ENCODE measurements at regions not wholly inside any gene's neighbourhood (a gene's known extent, or its start where the extent isn't known, plus 50 kb on each side); places are given as distances from the start of the nearest gene placed in this dataset.

DNA sequence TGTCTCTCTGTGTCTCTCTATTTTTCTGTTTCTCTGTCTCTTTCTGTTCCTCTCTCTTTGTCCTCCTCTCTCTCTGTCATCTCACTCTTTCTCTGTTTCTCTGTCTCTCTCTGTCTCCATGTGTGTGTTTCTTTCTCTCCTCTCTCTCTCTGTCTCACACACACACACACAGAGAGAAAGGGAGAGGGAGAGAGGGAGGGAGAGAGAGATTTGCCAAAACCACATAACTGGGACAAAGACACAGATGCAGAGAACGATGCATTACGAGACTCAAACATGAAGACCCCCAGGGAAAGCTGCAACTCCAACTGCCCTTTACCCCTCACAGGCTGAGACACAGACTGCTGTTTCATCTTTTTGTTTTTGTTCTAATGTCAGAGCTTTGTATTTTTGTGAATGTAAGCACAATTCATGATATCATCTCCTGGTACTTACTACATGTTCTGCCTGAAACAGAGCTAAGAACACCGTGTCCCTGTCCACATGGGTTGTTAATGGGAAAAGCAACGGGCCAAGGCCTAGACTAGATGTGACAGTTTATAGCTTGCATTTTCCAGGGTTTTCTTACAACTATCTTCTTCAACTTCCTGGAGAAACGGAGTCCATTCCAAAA is 177.1 kb upstream of the ARID1B start:
- DNase-seq: no peak

DNA sequence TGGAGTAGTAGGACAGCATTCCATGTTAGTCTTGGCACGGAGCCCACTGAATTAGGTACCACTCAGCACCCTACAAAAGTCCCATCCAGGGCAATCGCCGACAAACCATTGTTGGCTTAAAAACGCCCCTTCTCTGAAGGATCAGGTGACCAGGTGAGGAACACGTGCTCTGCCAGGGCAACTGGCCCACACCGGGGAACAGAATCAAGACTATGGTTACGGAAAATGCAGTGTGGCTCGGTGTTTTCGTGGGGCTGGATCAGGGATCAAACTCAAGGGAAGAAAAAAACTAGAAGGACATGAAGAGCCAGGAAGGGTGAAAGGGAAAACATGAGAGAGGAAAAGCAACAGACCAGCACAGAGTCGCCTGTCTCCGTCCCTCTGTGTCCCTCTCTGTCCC is 177.8 kb upstream of the ARID1B start:
- no peak for DNase-seq

DNA sequence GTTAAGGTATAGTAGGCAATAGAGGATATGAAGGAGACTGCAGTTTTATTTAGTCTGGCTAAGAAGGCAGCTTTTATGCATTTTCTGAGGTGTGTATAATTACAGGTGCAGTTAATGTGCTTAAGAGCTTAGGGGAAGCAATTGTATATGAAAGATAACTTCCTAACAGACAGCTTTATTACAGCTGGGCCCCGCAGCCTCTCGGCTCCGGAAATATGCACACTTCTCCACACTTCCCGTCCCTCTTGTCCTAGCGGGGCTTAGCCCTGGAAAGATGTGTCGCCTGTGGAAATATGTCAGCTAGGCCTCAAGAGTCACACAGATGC is 178.4 kb upstream of the ARID1B start:
- peak in 2 of 4 experiments; percentile 2 to 9 for DNase-seq

DNA sequence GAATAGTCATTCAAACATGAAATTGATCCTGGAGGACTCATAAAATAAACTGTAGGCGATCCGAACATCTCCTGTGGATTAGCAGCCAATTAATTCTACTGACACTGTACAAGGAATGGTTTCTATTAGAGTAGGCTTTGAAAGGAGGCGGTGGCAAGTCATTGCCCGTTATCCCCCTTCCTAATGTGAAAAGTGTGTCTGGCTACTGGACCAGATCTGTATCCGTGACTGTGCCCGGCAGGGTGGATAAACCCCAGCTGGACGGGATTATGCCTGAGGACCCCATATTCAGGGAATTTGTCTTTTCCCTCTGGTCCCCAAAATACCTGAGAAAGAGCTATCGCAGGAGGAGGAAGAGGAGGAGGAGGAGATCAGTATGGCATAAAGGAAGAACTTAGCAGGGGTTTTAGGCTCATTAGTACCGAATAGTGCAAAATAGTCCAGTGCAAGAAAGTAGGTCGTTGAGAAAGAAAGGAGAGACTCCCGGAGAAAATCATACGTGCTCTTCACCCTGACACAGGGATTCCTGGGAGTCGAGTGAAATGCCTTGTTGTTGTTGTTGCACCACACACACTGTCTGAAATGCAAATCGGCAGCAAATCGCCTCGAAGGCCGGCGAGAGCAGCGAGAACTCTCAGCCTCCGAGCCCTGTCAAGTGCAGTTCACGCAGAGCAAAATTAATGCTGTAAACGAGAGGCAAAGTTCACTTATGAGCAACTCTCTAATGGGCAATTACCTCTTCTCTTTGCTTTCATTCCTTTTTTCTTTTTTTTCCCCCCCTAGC is 178.9 kb upstream of the ARID1B start:
- no peak for DNase-seq

DNA sequence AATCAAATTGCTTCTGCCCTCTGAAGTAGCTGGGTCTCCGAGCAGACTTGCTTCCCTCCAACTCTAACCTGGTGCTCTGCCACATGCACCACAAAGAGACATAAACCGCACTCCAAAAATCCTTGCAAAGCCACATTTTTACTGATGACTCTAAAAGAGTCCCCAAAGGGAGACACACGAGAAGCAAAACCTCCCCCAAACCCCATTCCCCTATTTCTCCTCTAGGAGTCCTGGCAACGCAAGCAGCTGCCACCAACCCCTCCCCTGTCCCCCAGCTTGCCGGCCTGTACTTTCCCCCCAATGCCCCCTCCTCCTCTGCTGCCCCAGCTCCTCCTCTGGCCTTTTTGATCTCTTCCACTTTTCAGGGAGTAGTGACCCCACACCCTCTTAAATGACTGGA is 180.1 kb upstream of the ARID1B start:
- no peak for DNase-seq

DNA sequence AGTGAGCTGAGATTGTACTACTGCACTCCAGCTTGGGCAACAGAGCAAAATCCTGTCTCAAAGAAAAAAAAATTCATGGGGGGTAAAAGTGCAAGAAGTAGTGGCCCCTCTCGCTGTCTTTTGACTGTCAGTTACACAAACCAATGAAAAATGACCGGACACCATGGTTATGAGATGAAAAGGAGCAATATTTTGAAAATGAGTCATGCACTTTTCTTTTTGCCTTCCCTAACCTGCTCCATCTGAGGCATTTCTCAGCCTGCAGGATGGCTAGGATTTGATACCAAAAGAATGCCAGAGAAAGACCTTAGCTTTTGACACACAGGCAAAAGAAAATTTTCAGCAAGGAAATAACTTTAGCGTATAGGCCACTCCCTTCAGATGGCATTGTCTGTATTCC is 181.7 kb upstream of the ARID1B start:
- DNase-seq: no peak

DNA sequence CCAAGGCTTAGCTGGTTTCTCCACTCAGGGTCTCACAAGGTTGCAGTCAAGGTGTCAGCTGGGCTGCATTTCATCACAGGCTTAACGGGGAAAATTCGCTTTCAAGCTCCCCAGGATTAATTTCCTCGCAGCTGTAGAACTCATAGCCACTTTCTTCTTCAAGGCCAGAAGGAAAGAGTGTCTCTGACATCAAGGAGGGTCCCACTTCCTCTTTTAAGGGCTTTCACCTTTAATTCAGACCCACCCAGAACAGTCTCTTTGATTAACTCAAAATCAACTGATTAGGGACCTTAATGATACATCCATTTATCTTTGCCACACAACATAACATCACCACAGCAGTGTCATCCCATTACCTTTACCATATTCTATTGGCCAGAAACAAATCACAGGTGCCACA is 183.3 kb upstream of the ARID1B start:
- DNase-seq: no peak

DNA sequence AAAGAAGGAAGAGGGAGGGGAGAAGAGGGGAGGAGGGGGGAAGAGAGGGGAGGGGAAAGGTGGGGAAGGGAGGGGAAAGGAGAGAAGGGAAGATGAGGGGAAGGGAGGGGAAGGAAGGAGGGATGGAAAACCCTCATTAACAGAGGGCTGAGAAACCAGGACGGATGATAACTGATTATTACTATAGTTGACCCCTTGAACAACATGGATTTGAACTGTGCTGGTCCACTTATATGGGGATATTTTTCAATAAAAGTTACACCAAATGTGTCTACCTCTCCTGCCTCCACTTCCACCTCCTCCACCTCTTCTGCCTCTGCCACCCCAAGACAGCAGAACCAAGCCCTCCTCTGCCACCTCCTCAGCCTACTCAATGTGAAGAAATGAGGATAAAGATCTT is 184.1 kb upstream of the ARID1B start:
- DNase-seq: no peak

DNA sequence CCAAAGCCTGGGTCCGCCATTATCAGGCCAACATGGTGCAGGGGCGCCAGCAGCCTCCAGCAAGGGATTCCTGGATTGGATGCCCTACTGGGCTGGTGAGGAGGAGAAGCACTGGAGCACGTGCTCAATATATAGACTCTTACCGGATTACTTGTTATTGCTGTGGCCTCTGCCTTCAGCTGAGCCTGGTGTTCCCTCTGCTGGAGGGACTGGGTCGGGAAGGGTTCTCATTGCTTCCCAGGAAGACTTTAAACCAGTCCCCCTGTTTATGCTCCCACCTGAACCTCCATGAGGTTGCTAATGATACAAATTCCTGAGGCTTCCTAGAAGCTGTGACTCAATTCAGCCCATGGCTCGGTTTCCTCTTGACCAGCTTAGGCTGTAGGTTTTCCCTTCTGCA is 186.7 kb upstream of the ARID1B start:
- no peak for DNase-seq

DNA sequence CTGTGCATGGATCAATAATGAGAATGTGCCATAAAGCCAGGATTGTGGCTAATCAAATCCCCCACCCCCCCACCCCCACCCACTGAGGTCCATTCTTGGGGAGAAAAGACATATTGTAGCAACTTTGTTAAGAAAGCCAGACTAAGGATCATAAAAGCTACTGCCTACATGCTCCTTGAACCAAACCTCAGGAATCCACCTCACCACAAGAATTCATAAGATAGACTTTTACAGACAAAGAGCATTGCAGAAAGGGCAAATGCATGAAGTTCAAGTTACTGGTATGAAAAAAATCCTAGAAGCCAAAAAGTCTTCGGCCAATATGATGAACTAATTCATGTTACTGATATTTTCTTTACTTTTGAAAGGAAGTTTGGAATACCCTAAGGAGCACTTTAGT is 187.9 kb upstream of the ARID1B start:
- DNase-seq: no peak

DNA sequence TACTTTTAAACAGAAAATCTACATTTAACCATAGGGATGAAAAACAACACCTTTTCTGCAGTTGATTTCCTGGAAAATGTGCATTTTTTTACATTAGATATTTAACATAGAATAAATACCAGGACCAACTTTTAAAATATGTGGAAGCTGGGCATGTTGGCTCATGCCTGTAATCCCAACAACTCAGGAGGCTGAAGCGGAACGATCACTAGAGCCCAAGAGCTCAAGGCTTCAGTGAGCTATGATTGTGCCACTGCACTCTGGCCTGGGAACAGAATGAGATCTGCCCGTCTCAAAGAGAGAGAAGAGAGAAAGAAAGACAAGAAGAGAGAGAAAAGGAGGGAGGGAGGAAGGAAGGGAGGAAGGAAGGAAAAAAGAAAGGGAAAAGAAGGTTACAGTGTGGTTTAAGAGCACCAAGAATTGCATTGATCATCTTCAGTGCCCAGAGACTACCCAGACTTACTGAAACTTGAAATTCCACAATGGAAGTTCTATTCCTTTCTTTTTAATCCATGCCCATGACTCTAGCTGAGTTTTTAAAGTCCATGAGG is 189.4 kb upstream of the ARID1B start:
- no peak for DNase-seq

DNA sequence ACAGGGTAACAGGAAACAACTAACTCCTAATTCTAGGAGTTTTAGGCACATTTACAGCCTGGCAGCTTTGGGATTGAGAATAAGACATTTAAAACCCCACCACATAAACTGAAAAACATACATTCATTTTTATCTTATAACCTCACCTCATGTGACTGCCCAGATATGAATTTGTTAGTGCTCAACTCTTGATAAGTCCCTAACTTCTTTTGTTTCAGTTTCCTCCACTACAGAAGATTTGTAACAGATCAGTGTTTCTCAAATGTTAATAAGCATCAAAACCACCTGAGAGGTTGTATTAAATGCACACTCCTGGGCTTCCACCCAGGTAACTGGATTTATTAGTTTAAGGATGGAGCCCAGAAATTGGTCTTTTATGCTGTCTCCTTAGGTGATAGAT is 190.1 kb upstream of the ARID1B start:
- no peak for DNase-seq

DNA sequence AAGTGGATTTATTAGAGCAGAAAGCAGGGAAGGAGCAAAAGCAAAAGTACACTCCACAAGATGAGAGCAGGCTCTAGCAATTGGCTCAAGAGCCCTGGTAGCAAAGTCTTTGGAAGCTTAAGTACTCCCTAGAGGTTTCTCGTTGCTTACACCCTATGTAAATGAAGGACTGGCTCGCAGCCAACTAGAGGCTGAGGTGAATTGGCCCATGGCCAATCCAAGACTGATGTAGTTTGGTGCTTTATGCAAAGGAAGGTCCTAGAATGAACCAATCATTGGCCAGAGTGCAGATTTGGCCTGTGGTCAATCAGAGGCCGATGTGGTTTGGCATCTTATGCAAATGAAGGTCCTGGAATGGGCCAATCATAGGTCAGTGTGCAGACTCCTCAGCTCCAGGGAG is 191.3 kb upstream of the ARID1B start:
- DNase-seq: no peak

DNA sequence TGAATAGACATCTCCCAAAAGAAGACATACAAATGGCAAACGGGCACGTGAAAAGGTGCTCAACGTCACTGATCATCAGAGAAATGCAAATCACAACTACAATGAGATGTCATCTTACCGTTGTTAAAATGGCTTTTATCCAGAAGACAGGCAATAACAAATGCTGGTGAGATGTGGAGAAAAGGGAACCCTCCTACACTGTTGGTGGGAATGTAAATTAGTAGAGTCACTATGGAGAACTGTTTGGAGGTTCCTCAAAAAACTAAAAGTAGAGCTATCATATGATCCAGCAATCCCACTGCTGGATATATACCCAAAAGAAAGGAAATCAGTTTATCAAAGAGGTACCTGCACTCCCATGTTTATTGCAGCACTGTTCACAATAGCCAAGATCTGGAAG is 193.1 kb upstream of the ARID1B start:
- DNase-seq: peak; percentile 7 to 57 (median 38)

DNA sequence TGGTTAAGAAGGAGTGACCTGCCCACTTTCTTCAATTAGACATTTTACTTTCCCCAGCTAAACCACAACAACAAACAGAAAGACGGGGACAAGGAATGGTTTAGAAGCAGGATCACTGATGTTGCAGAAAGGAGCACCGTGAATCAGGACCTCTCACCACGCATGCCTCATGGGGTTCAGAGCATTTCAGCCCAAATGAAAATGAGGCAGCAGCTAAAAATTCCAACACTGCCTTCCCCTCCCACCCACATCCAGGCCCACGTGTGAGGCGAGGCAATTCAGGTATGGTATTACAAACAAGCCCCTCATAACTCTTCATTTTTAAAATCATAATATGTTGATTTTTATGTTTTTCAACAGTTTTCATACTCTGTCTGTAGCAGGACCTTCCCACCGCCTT is 194.1 kb upstream of the ARID1B start:
- DNase-seq: no peak

DNA sequence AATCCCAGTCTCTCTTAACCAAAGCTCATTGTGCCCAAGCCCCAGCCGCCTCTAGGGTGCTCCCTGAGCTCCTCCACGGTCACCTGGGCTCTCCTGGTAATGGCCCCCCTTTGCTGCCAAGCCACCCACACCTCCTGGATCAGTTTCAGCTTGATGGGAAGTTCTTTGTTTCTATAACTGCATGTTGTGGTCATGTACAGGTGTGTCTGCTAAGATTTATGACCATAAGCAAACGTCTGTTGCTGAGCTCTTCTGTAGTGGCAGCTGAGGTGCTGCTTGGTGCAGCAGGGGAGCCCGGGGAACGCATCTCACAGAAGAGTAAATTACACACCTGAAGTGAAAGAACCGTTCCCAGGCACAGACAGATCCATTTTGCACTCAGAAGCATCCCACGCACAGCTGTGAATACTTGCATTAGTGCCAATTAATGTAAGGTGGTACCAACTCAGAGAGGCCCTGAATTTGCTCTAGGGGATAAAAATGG is 194.6 kb upstream of the ARID1B start:
- DNase-seq: no peak

DNA sequence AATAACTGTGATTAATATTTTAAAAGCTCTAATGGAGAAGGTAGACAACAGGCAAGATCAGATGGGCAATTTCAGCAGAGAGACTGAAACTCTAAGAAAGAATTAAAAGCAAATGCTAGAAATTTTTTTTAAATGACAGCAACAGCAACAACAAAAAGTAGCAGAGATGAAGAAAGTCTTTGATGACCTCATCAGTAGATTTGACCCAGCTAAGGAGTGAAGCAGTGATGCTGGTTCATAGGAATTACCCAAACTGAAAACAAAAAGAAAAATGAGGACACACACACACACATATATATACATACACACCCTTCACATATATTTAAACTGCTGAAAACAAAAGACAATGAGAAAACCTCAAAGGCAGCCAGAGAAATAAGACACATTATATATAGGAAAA is 197.6 kb upstream of the ARID1B start:
- DNase-seq: no peak

DNA sequence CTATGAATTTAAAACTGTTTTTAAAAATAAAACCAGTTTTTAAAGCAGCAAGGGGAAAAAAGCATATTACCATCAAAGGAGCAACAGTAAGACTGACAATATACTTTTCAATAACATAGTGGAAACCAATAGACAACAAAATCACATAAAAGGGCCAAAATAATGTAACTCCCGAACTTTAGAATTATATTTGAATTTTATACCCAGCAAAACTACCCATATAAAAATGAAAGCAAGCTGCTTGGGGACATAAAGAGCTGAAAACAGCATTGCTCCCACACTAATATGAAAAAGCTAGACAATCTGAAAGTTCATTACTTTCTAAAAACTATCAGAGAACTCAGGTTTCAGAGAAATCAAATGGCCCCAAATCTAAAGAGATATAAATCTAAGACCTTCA is 199.4 kb upstream of the ARID1B start:
- no peak for DNase-seq

DNA sequence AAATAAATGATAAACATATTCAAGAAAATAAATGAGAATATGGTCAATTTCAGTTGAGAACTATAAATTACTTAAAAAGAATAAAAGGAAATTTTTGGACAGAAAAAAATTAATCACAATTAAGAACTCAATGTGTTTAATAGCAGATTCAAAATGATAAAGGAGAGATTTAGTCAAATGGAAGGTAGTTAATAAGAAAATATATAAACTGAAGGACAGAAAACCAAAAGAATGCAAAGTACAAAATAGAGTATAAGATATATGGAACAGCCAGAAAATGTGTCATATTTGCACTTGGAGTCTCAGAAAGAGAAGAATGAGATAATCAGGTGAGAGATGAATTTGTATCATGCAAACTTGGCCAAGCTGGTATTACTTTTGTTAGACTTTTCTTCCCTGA is 201.8 kb upstream of the ARID1B start:
- DNase-seq: no peak

DNA sequence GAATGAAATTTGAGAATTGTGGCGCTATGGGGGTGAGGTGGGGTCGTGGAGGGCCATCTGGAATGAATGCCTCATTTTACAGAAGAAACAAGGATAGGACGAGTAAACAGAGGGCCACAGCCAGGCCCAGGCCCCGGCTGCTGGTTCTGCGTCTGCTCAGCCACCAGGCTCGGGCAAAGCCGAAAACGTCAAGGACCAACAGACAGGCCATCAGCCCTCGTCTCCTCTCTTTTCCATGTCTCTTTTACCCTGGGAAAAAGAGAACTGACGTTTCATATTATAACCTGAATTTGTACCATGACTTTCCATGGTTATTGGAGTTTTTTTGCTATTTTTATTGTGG is 212.4 kb upstream of the ARID1B start:
- no peak for DNase-seq

DNA sequence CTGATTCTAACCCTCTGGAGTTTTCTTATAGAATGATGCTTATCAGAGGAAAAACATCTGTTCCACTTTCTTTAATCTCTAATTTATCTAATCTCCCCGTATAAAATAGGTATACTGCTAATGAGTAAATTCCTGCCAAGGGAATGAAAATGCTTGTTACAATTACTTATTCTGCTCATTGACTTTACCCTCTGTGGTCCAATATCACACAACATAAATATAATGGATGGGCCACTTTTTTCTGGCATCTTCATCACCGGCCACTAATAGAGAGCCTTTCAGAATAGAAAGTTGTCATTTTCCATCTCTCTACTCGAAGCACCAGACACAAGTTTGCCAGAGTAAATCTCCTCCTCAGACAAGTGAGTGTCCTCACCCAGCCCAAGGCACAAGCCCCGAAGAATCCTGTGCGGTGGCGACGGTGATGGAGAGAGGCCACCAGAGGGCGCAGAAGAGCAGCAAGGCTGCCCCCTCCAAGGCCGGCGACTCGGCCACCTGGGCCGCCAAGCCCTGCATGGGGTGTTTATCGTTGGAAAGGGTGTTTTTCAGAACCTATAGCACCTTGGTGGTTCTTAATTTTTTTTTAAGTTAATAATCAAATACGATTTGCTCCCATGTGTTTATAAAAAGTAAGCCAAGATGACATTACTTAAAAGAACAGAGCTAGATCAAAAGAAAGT is 212.9 kb upstream of the ARID1B start:
- DNase-seq: peak; percentile 70 to 87 (median 81)

DNA sequence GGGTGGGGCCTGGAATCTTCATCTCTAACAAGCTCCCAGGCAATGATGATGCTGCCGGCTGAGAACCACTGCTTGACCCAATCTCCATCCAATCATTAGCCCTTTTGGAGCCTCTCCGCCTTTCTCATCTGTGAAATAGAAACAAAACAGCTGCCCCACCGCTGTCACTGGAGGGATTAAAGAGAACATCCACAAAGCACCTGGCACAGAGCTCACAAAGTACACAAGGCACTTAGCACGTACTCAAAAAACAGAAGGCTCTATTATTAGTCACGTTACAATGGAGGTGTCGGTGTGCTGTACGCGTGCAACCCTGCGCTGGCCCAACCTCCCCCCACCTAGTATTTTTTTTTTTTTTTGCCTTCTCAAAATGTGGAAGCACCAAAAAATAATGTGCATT is 213.5 kb upstream of the ARID1B start:
- DNase-seq: no peak

DNA sequence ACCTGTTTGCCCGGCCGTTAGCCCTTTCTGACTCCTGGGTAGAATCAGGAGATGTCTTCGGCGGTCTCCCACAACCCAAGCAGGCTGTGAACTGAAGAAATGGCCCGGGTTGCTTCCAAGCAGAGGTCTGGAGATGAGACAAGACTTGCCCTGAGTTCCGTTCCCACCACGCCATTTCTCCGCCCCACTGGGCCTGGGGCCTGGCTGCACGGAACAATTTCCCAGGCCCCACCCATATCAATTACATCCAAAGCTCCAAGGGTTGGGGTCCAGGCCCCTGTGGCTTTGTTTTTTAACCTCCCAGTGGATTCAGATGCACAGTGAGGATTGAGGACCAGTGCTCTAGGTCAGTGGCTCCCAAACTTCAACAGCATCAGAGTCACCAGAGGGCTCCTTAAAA is 214.5 kb upstream of the ARID1B start:
- no peak for DNase-seq

DNA sequence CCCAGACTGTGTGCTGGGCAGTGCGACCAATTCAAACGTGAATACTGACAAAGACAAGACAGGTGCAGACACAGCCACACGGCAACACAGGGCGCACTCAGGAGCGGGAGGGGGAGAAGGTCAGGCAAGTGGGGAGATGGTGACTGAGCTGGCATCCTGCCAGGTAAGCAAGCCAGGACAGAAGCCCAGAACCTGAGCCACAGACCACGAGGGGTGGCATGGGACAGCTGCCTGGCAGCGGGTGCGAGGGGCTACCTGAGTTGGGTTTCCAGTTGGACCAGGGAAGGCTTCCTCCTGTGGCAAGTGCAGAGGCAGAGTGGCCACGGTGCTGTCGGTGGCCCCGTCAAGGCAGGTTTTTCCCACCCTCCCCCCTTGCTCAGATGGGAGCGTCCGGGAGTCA is 215.2 kb upstream of the ARID1B start:
- no peak for DNase-seq

All from suppressor macrophage (primary cell).